ENCODE measurements at regions not wholly inside any gene's neighbourhood (a gene's known extent, or its start where the extent isn't known, plus 50 kb on each side); places are given as distances from the start of the nearest gene placed in this dataset.

DNA sequence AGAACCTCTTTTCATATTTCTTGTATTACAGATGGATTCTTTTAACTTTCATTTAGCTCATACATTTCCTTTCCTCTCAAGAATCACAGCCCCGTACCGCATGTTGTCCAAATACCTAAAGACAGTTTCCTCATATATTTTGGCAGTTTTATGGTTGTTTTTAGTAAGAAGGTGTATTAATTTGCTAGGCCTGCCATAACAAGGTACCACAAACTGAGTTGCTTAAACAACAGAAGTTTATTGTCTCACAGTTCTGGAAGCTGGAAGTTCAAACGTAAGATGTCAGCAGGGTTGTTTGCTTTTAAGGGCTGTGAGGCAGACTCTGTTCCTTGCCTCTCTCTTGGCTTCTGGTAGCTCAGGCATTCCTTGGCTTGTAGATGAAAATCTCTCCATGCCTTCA lies 343.2 kb upstream of the TNP1 start:
- TF ChIP-seq, protein P1, sequence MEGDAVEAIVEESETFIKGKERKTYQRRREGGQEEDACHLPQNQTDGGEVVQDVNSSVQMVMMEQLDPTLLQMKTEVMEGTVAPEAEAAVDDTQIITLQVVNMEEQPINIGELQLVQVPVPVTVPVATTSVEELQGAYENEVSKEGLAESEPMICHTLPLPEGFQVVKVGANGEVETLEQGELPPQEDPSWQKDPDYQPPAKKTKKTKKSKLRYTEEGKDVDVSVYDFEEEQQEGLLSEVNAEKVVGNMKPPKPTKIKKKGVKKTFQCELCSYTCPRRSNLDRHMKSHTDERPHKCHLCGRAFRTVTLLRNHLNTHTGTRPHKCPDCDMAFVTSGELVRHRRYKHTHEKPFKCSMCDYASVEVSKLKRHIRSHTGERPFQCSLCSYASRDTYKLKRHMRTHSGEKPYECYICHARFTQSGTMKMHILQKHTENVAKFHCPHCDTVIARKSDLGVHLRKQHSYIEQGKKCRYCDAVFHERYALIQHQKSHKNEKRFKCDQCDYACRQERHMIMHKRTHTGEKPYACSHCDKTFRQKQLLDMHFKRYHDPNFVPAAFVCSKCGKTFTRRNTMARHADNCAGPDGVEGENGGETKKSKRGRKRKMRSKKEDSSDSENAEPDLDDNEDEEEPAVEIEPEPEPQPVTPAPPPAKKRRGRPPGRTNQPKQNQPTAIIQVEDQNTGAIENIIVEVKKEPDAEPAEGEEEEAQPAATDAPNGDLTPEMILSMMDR (IDR thresholded peaks at IDR 0.05), result no peak
- no peak for TF ChIP-seq EZH2 (IDR thresholded peaks at IDR 0.05; ENCODE audit: borderline replicate concordance, insufficient read depth, low read depth, low read length, poor library complexity, severe bottlenecking)
